Peyer's patch (tissue), 4 donors: ENCODE measurements at regions not wholly inside any gene's neighbourhood (a gene's known extent, or its start where the extent isn't known, plus 50 kb on each side); places are given as distances from the start of the nearest gene placed in this dataset.

Experiments used
- DNase-seq, 3 donors: peaks; one replicate each; pipeline ENCODE4 v3.0.0-alpha.2; 2017 to 2019
- H3K27ac ChIP-seq, 4 donors: fragments of 200-600 bp; sonication (generic); one replicate each; pipeline ENCODE4 v1.5.1; 2016 to 2019
- H3K27me3 ChIP-seq, 2 donors: fragments of 200-600 bp; sonication (generic); one replicate each; pipeline ENCODE4 v1.5.1; 2019
- H3K36me3 ChIP-seq, 3 donors: fragments of 200-600 bp; sonication (generic); one replicate each; pipeline ENCODE4 v1.5.1; 2016 to 2019
- H3K4me1 ChIP-seq, 4 donors: fragments of 200-600 bp; sonication (generic); one replicate each; pipeline ENCODE4 v1.5.1; 2016 to 2019
- H3K4me3 ChIP-seq, 4 donors: fragments of 200-600 bp; sonication (generic); 1 replicate in 3 of 4; 2 replicates in 1 of 4; pipeline ENCODE4 v1.5.1; 2016 to 2019; ENCODE audit warnings: mild to moderate bottlenecking in 1 of 4
- H3K9me3 ChIP-seq, 4 donors: fragments of 200-600 bp; sonication (generic); one replicate each; pipeline ENCODE4 v1.5.1; 2016 to 2019; ENCODE audit warnings: mild to moderate bottlenecking in 1 of 4
- CTCF ChIP-seq, 6 experiments: fragments of 450-650 bp in 4 of 6; fragments of 200-600 bp in 2 of 6; sonication (generic) in 1 of 6; IDR thresholded peaks; one replicate each; pipeline ENCODE4 v1.5.1; 2017 to 2019; ENCODE audit warnings: antibody characterized with exemption in 6 of 6, mild to moderate bottlenecking in 3 of 6, moderate library complexity in 1 of 6
- POLR2A ChIP-seq, 2 donors: fragments of 450-650 bp; IDR thresholded peaks; one replicate each; pipeline ENCODE4 v1.5.1; 2017; ENCODE audit warnings: antibody characterized with exemption in 2 of 2, mild to moderate bottlenecking in 2 of 2, moderate library complexity in 2 of 2

DNA sequence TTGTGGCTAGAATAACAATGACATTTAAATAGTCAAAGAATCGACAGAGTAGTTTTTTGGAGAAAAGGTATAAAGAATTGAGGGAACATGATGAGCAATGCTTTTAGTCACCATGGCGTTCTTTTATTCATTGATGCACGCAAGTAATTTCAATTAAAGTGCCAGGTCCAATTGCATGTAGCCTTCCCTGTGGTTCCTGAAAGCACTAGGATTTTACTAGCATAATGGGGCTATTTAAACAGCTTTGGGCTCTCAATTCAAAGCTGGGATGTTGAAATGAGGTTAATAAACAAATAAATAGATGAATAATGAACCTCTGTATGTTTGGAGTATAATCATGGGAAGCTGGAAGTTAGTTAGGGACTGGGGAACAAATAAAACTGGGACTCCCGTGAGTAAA lies 121.2 kb upstream of the GAP43 start:
- Histone ChIP-seq H3K36me3 (no peaks in the 10 kb centered on the region), H3K4me1 (no peaks in the 10 kb centered on the region), H3K27ac (no peak overlapping the region), H3K9me3 (peaks cover 0 to 4% (median 0%) of the 10 kb centered on the region in 4 donors), H3K27me3 (no peaks in the 10 kb centered on the region), H3K4me3 (no peak overlapping the region)
- no peak for DNase-seq
- TF ChIP-seq POLR2A (IDR thresholded peaks at IDR 0.05) (no peak), CTCF (IDR thresholded peaks at IDR 0.05) (no peak)

- DNase-seq, result no peak
- peaks cover 0 to 4% (median 0%) of the 10 kb centered on the region in 4 donors for H3K9me3 ChIP-seq
- no peak for TF ChIP-seq CTCF (IDR thresholded peaks at IDR 0.05)
- no peak for TF ChIP-seq POLR2A (IDR thresholded peaks at IDR 0.05)
- H3K27ac ChIP-seq, result no peak overlapping the region
- no peak overlapping the region for H3K4me3 ChIP-seq
- no peaks in the 10 kb centered on the region for H3K27me3 ChIP-seq
- H3K4me1 ChIP-seq, result no peaks in the 10 kb centered on the region
- H3K36me3 ChIP-seq, result no peaks in the 10 kb centered on the region
These were observed 119.9 kb upstream of the GAP43 start for GRCh38 chr3:115503394-115503793.

DNA sequence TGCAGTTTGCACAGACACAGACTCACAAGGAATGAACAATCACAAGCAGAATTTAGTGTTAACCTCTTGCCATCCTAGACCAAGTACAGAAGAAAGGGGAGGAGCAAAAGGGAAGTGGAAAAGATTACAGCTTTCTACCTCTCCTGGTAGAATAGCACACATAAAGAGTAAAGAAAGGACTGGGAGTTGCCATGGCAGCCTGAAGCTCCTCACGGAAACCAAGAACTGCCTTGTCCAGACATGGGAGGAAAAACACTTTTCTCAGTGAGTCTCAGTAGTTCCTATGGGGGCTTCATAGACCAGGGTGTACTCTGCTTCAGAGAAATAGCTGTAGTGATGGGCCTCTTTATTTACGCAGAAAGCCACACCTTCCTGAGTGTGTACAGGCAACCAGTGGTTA lies 114.7 kb upstream of the GAP43 start:
- Histone ChIP-seq H3K36me3 (no peaks in the 10 kb centered on the region), H3K4me1 (no peaks in the 10 kb centered on the region), H3K9me3 (peaks cover 0 to 4% (median 0%) of the 10 kb centered on the region in 4 donors), H3K27me3 (no peaks in the 10 kb centered on the region), H3K4me3 (no peak overlapping the region), H3K27ac (no peak overlapping the region)
- no peak for TF ChIP-seq POLR2A (IDR thresholded peaks at IDR 0.05)
- no peak for TF ChIP-seq CTCF (IDR thresholded peaks at IDR 0.05)
- no peak for DNase-seq

- no peak for DNase-seq
- H3K27ac ChIP-seq, result peak overlapping the region in 1 of 4 donors; percentile 22
- H3K9me3 ChIP-seq, result no peaks in the 10 kb centered on the region
- H3K4me3 ChIP-seq, result peak overlapping the region; percentile 23 to 43 (median 38)
- no peaks in the 10 kb centered on the region for H3K27me3 ChIP-seq
- TF ChIP-seq POLR2A (IDR thresholded peaks at IDR 0.05), result no peak
- no peak for TF ChIP-seq CTCF (IDR thresholded peaks at IDR 0.05)
- no peaks in the 10 kb centered on the region for H3K4me1 ChIP-seq
- H3K36me3 ChIP-seq, result no peaks in the 10 kb centered on the region
These were observed 110.5 kb upstream of the GAP43 start for GRCh38 chr3:115512565-115513415.

DNA sequence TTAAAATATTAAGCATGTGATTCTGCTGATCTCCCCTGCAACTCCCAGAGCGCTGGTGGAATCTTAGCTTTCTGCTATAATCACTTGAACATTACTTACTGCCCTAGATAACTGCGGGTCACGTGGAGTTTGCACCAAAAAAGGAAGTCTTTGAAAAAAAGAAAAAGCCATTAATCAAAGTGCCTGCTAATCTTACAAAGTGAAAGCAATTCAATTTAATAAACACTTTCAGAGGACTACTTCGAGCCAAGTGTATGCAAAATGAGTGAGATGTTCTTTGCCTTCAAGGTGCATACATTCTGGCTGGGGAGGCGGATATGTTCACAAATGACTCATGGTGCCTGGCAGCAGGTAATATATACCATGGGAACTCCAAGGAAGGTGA lies 109.9 kb upstream of the GAP43 start:
- H3K4me1 ChIP-seq, result no peaks in the 10 kb centered on the region
- no peaks in the 10 kb centered on the region for H3K27me3 ChIP-seq
- H3K9me3 ChIP-seq, result no peaks in the 10 kb centered on the region
- TF ChIP-seq POLR2A (IDR thresholded peaks at IDR 0.05) (no peak), CTCF (IDR thresholded peaks at IDR 0.05) (no peak)
- peak overlapping the region; percentile 23 to 43 (median 38) for H3K4me3 ChIP-seq
- no peak for DNase-seq
- H3K36me3 ChIP-seq, result no peaks in the 10 kb centered on the region
- no peak overlapping the region for H3K27ac ChIP-seq
